SK-N-SH (cell line): ENCODE measurements at regions not wholly inside any gene's neighbourhood (a gene's known extent, or its start where the extent isn't known, plus 50 kb on each side); places are given as distances from the start of the nearest gene placed in this dataset.

Experiments used
- CTCF ChIA-PET: fragments of 300-600, 350-600 bp; formaldehyde crosslinking; extraction: SDS; loops from one replicate; lab custom pipeline; 2021; lab: Yijun Ruan, JAX
- POLR2A ChIA-PET: fragments of 350-600 bp; sonication (Branson Sonifier 250); formaldehyde crosslinking; extraction: SDS; loops from one replicate; lab custom pipeline; 2020; ENCODE audit warnings: antibody characterized with exemption, inconsistent platforms; lab: Yijun Ruan, JAX
- DNase-seq: peaks from one replicate; pipeline ENCODE4 v3.0.0; 2012
- H2AFZ ChIP-seq: fragments of 200-600 bp; sonication (generic); 2 replicates; pipeline ENCODE4 v1.8.1; 2016; ENCODE audit warnings: antibody characterized with exemption, mild to moderate bottlenecking, low read depth
- H3F3A ChIP-seq: fragments of 200-600 bp; sonication (generic); replicated peaks from 2 replicates; pipeline ENCODE3; 2016; ENCODE audit warnings: antibody characterized with exemption, mild to moderate bottlenecking; ENCODE audit not compliant: insufficient read depth
- H3K27ac ChIP-seq, 2 experiments: fragments of 200-500 bp in 1 of 2; fragments of 200-600 bp in 1 of 2; sonication (Bioruptor generic) in 1 of 2; sonication (generic), shearing (Covaris generic) in 1 of 2; 2 replicates each; pipeline versions ENCODE4 v1.5.1 to v1.6.1; 2014 to 2016; ENCODE audit warnings: low read depth in 2 of 2, inconsistent platforms in 1 of 2, low read length in 1 of 2, mild to moderate bottlenecking in 1 of 2, mixed read lengths in 1 of 2
- H3K27me3 ChIP-seq: fragments of 200-600 bp; sonication (generic), shearing (Covaris generic); 2 replicates; pipeline ENCODE4 v1.6.1; 2016; ENCODE audit warnings: mixed run types; ENCODE audit not compliant: insufficient read depth
- H3K36me3 ChIP-seq, 2 experiments: fragments of 200-500 bp in 1 of 2; fragments of 200-600 bp in 1 of 2; sonication (Bioruptor generic) in 1 of 2; sonication (generic) in 1 of 2; replicated peaks in 1 of 2; 2 replicates each; pipeline versions ENCODE3 to v1.5.1; 2014 to 2016; ENCODE audit warnings: low read length in 1 of 2, mild to moderate bottlenecking in 1 of 2; ENCODE audit not compliant: insufficient read depth in 2 of 2, control insufficient read depth in 1 of 2
- H3K4me1 ChIP-seq, 2 experiments: fragments of 200-500 bp in 1 of 2; fragments of 200-600 bp in 1 of 2; sonication (Bioruptor generic) in 1 of 2; sonication (generic), shearing (Covaris generic) in 1 of 2; 2 replicates each; pipeline versions ENCODE4 v1.5.1 to v1.6.1; 2014 to 2016; ENCODE audit warnings: low read depth in 1 of 2, low read length in 1 of 2, mixed run types in 1 of 2; ENCODE audit not compliant: insufficient read depth in 2 of 2, control insufficient read depth in 1 of 2
- H3K4me2 ChIP-seq: fragments of 200-600 bp; sonication (generic), shearing (Covaris generic); 2 replicates; pipeline ENCODE4 v1.6.1; 2017; ENCODE audit warnings: mixed run types
- H3K4me3 ChIP-seq, 2 experiments: fragments of 200-500 bp in 1 of 2; fragments of 200-600 bp in 1 of 2; sonication (Bioruptor generic) in 1 of 2; sonication (generic), shearing (Covaris generic) in 1 of 2; 2 replicates each; pipeline versions ENCODE4 v1.5.1 to v1.8.1; 2014 to 2016; ENCODE audit warnings: low read depth in 2 of 2, inconsistent platforms in 1 of 2, low read length in 1 of 2, mild to moderate bottlenecking in 1 of 2, mixed read lengths in 1 of 2, moderate library complexity in 1 of 2
- H3K79me2 ChIP-seq: fragments of 200-600 bp; sonication (generic); 2 replicates; pipeline ENCODE4 v1.8.1; 2017; ENCODE audit warnings: mild to moderate bottlenecking; ENCODE audit not compliant: insufficient read depth
- H3K9ac ChIP-seq: fragments of 200-600 bp; sonication (generic); 2 replicates; pipeline ENCODE4 v1.6.1; 2017; ENCODE audit warnings: mixed run types
- H3K9me2 ChIP-seq: fragments of 200-600 bp; sonication (generic); 2 replicates; pipeline ENCODE4 v1.6.1; 2017; ENCODE audit warnings: mixed run types
- H3K9me3 ChIP-seq: fragments of 200-600 bp; sonication (generic); 2 replicates; pipeline ENCODE4 v1.6.1; 2017; ENCODE audit warnings: mixed run types, mild to moderate bottlenecking, moderate library complexity
- H4K20me1 ChIP-seq: fragments of 200-600 bp; sonication (generic); 2 replicates; pipeline ENCODE4 v1.6.1; 2017; ENCODE audit warnings: mild to moderate bottlenecking, mixed run types; ENCODE audit not compliant: insufficient read depth
- FOSL2 ChIP-seq: IDR thresholded peaks from 2 replicates; pipeline ENCODE4 v1.4.0; 2012; ENCODE audit warnings: low read depth, mild to moderate bottlenecking, moderate library complexity, borderline replicate concordance
- NFIC ChIP-seq: IDR thresholded peaks from 2 replicates; pipeline ENCODE4 v1.4.0; 2012; ENCODE audit warnings: borderline replicate concordance
- SIN3A ChIP-seq: IDR thresholded peaks from 2 replicates; pipeline ENCODE4 v1.6.1; 2012; ENCODE audit warnings: low read depth, mild to moderate bottlenecking, low read length, moderate library complexity, borderline replicate concordance
- TCF12 ChIP-seq: IDR thresholded peaks from 2 replicates; pipeline ENCODE4 v1.4.0; 2012
- WGBS: methylation state at CpG from one replicate; pipeline ENCODE4 v1.1.6; 2017; ENCODE audit warnings: low lambda C conversion rate; 5-methylcytosine and 5-hydroxymethylcytosine counted together
- TF ChIP-seq, protein P1 (sequence below): fragments of 150-350 bp; IDR thresholded peaks from 2 replicates; pipeline ENCODE4 v1.6.1; 2017; ENCODE audit warnings: antibody characterized with exemption, low read length, low read depth, borderline replicate concordance
- TF ChIP-seq, protein P2 (sequence below): IDR thresholded peaks from 2 replicates; pipeline ENCODE4; 2012
- TF ChIP-seq, protein P3 (sequence below): fragments of 200-600 bp; sonication (generic); IDR thresholded peaks from 2 replicates; pipeline ENCODE4 v1.6.1; 2017; ENCODE audit warnings: antibody characterized with exemption, mild to moderate bottlenecking, moderate library complexity

DNA sequence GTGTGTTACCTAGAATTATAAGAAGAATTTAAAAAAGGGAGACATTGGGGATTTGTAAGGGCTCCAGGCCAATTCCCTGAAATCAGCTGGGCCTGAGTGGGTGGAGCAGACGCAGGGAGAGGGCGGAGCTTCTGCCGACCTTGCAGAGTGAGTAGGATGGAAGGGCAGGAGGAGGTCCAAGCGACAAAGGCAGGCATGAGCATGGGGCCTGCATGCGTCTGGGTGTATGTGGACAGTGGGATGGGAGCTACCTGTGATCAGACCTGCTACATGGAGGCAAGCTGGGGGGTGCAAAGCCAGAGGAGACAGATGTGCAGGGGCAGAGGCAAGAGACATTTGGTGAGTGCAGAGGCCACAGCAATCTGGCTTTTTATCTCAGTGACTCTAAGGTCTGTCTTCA lies 105.3 kb upstream of the OLIG2 start:
- H2AFZ ChIP-seq, result no peak overlapping the region
- no peaks in the 10 kb centered on the region for H3K9me2 ChIP-seq
- TF ChIP-seq, protein P1, sequence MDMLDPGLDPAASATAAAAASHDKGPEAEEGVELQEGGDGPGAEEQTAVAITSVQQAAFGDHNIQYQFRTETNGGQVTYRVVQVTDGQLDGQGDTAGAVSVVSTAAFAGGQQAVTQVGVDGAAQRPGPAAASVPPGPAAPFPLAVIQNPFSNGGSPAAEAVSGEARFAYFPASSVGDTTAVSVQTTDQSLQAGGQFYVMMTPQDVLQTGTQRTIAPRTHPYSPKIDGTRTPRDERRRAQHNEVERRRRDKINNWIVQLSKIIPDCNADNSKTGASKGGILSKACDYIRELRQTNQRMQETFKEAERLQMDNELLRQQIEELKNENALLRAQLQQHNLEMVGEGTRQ, result no peak
- TF ChIP-seq, protein P2, sequence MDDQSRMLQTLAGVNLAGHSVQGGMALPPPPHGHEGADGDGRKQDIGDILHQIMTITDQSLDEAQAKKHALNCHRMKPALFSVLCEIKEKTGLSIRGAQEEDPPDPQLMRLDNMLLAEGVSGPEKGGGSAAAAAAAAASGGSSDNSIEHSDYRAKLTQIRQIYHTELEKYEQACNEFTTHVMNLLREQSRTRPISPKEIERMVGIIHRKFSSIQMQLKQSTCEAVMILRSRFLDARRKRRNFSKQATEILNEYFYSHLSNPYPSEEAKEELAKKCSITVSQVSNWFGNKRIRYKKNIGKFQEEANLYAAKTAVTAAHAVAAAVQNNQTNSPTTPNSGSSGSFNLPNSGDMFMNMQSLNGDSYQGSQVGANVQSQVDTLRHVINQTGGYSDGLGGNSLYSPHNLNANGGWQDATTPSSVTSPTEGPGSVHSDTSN, result no peak
- TF ChIP-seq NFIC, result no peak
- peaks cover 7% of the 10 kb centered on the region; the same call in 1 of the 2 replicates for H3K27me3 ChIP-seq
- no peaks in the 10 kb centered on the region for H3K36me3 ChIP-seq
- H3K9me3 ChIP-seq, result peaks cover 6% of the 10 kb centered on the region; the same call in 1 of the 2 replicates
- no peak overlapping the region for H3K9ac ChIP-seq
- H4K20me1 ChIP-seq, result no peaks in the 10 kb centered on the region
- 14% methylated on average over 5 of the region's 5 CpGs for WGBS
- POLR2A ChIA-PET, result no interaction called here
- no peak overlapping the region for H3K27ac ChIP-seq
- H3K79me2 ChIP-seq, result no peaks in the 10 kb centered on the region
- no peak overlapping the region for H3K4me2 ChIP-seq
- CTCF ChIA-PET, result interaction anchor here (1.2 kb wide), 2 partner anchors 22 to 276 kb away, joined by 3 to 7 read pairs; no protein-coding TSS in a partner anchor
- no peaks in the 10 kb centered on the region for H3F3A ChIP-seq
- no peak overlapping the region for H3K4me3 ChIP-seq
- no peak for DNase-seq
- H3K4me1 ChIP-seq, result no peaks in the 10 kb centered on the region

DNA sequence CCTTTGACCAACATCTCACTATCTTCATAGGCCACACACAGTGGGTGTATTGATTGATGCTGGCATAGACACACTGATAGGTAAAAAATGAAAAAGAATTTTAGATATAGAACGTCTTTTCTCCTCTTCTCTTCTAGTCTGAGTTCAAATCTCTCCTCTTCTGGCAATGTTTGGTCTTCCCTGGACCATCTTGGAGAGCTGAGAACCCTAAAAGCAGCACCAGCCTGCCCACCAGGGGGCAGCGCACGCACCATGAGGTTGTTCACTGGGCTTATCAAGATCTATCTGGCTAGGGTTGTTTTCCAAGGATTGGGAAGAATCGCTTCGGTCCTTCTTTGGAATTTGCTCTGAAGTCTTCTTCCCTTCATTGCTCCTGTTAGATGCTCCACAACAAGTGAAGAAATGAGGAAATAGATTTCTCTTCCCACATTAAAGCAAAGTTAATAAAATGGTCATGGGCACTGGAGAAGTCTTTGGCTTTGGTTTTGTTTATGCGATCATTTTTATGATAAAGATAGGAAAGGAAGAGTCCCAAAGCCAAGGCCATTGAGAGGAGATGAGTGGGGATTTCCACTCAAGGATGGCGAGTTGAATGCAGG lies 104.0 kb upstream of the OLIG2 start:
- Histone ChIP-seq H4K20me1 (no peaks in the 10 kb centered on the region), H3K9me3 (peaks cover 6% of the 10 kb centered on the region; the same call in 1 of the 2 replicates), H3K79me2 (no peaks in the 10 kb centered on the region), H3K36me3 (no peaks in the 10 kb centered on the region), H2AFZ (no peak overlapping the region), H3K9me2 (no peaks in the 10 kb centered on the region), H3K9ac (no peak overlapping the region), H3K27me3 (peaks cover 7% of the 10 kb centered on the region; the same call in 1 of the 2 replicates), H3K4me2 (no peak overlapping the region), H3F3A (no peaks in the 10 kb centered on the region), H3K27ac (no peak overlapping the region), H3K4me1 (no peaks in the 10 kb centered on the region), H3K4me3 (no peak overlapping the region)
- ChIA-PET POLR2A (no interaction called here), CTCF (interaction anchor here (1.0 to 1.2 kb wide), 3 partner anchors 23 to 275 kb away, joined by 3 to 7 read pairs (median 3); no protein-coding TSS in a partner anchor)
- TF ChIP-seq NFIC (no peak), SIN3A (no peak), TCF12 (no peak), FOSL2 (no peak)
- TF ChIP-seq, protein P3, sequence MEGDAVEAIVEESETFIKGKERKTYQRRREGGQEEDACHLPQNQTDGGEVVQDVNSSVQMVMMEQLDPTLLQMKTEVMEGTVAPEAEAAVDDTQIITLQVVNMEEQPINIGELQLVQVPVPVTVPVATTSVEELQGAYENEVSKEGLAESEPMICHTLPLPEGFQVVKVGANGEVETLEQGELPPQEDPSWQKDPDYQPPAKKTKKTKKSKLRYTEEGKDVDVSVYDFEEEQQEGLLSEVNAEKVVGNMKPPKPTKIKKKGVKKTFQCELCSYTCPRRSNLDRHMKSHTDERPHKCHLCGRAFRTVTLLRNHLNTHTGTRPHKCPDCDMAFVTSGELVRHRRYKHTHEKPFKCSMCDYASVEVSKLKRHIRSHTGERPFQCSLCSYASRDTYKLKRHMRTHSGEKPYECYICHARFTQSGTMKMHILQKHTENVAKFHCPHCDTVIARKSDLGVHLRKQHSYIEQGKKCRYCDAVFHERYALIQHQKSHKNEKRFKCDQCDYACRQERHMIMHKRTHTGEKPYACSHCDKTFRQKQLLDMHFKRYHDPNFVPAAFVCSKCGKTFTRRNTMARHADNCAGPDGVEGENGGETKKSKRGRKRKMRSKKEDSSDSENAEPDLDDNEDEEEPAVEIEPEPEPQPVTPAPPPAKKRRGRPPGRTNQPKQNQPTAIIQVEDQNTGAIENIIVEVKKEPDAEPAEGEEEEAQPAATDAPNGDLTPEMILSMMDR, result peak; percentile 55
- 9% methylated on average over 7 of the region's 7 CpGs for WGBS
- DNase-seq, result no peak
